NCI-H774 (cell line): ENCODE measurements at regions not wholly inside any gene's neighbourhood (a gene's known extent, or its start where the extent isn't known, plus 50 kb on each side); places are given as distances from the start of the nearest gene placed in this dataset.
A peak's percentile ranks its signal among the peaks of the same experiment; 100 is the strongest.

Source experiments
- DNase-seq: peaks from one replicate; lab custom pipeline; 2025; lab: John Stamatoyannopoulos, UW

GRCh38 chr4:146023334-146023967 is 84.8 kb upstream of the ZNF827 start:
- no peak for DNase-seq

GRCh38 chr4:146022541-146022940 is 83.9 kb upstream of the ZNF827 start:
- DNase-seq = no peak

GRCh38 chr4:146018247-146018646 is 79.6 kb upstream of the ZNF827 start:
- no peak for DNase-seq

- DNase-seq = no peak
Measured at GRCh38 chr4:146004730-146005129, 66.1 kb upstream of the ZNF827 start.

GRCh38 chr4:145988628-145989027 is 50.0 kb upstream of the ZNF827 start:
- DNase-seq = peak; percentile 71
